Stimulated activated CD4-positive, alpha-beta T cell treated with anti-CD3 and anti-CD28 coated beads, Interleukin-1b, Interleukin-23, amount 100 ng/mL, for 48 hours (primary cell): ENCODE measurements at regions not wholly inside any gene's neighbourhood (a gene's known extent, or its start where the extent isn't known, plus 50 kb on each side); places are given as distances from the start of the nearest gene placed in this dataset.
"Not testable (repeated sequence)": the region's sequence is repeated elsewhere in the genome, so short reads cannot be mapped to it uniquely, and the experiment has no call there.

Source experiments
- DNase-seq: peaks from one replicate; pipeline ENCODE4 v3.0.0-alpha.2; 2020

- no peak for DNase-seq
Observed at GRCh38 chr6:133129556-133129955, 111.6 kb upstream of the EYA4 start.

- DNase-seq = no peak
Observed at GRCh38 chr6:133130863-133131262, 110.3 kb upstream of the EYA4 start.

- no peak for DNase-seq
Observed at GRCh38 chr6:133131621-133132465, 109.3 kb upstream of the EYA4 start.

GRCh38 chr6:133132466-133132971 is 108.6 kb upstream of the EYA4 start:
- DNase-seq = no peak

- no peak for DNase-seq
Observed at GRCh38 chr6:133136177-133136880, 104.8 kb upstream of the EYA4 start.

GRCh38 chr6:133147470-133148184 is 93.5 kb upstream of the EYA4 start:
- DNase-seq = not testable (repeated sequence)

- DNase-seq = no peak
Observed at GRCh38 chr6:133156689-133157088, 84.5 kb upstream of the EYA4 start.

- no peak for DNase-seq
Observed at GRCh38 chr6:133157995-133158394, 83.2 kb upstream of the EYA4 start.

- no peak for DNase-seq
Observed at GRCh38 chr6:133159255-133159795, 81.8 kb upstream of the EYA4 start.

GRCh38 chr6:133160536-133160935 is 80.6 kb upstream of the EYA4 start:
- no peak for DNase-seq

- no peak for DNase-seq
Observed at GRCh38 chr6:133165235-133165634, 75.9 kb upstream of the EYA4 start.

- no peak for DNase-seq
Observed at GRCh38 chr6:133166766-133167165, 74.4 kb upstream of the EYA4 start.

- DNase-seq = no peak
Observed at GRCh38 chr6:133169901-133170300, 71.3 kb upstream of the EYA4 start.

GRCh38 chr6:133170602-133171001 is 70.6 kb upstream of the EYA4 start:
- no peak for DNase-seq

GRCh38 chr6:133171989-133172604 is 69.1 kb upstream of the EYA4 start:
- no peak for DNase-seq

GRCh38 chr6:133173276-133173675 is 67.9 kb upstream of the EYA4 start:
- DNase-seq = no peak

GRCh38 chr6:133179481-133179880 is 61.7 kb upstream of the EYA4 start:
- DNase-seq = no peak

- no peak for DNase-seq
Observed at GRCh38 chr6:133183691-133184090, 57.5 kb upstream of the EYA4 start.

GRCh38 chr6:133184798-133185372 is 56.3 kb upstream of the EYA4 start:
- DNase-seq = no peak

GRCh38 chr6:133185731-133186130 is 55.4 kb upstream of the EYA4 start:
- DNase-seq = no peak

GRCh38 chr6:133187114-133187513 is 54.0 kb upstream of the EYA4 start:
- no peak for DNase-seq
